ENCODE measurements at regions not wholly inside any gene's neighbourhood (a gene's known extent, or its start where the extent isn't known, plus 50 kb on each side); places are given as distances from the start of the nearest gene placed in this dataset.

DNA sequence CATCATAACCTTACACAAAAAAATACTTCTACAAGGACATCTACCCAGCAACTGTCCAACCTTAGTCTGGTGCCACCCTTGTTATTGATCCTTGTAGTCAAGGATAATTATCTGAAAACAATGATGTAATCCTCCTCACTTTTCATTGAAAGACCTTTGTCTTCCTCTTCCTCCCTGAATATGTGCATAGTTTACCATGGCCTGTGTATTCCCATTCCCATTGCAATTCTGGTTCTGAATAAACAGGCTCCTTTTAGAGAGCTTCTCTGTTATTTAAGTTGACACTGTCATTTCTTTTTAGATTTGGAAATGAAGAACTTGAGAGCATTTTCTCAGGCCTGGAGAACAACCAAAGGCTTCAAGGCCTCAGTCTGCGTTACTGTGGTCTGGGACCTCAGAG lies 53.3 kb upstream of the RNF7 start:
- H3K9me3 ChIP-seq (replicated peaks; ENCODE audit: control insufficient read depth, insufficient read depth, low read depth, low read length) = no peaks in the 10 kb centered on the region
- no peaks in the 10 kb centered on the region; the same call in 1 of the 2 replicates for H4K20me1 ChIP-seq (replicated peaks; ENCODE audit: control insufficient read depth, insufficient read depth, low read length)
- H3K4me3 ChIP-seq = no peak overlapping the region
- H3K36me3 ChIP-seq (ENCODE audit: control insufficient read depth, insufficient read depth, low read length) = no peaks in the 10 kb centered on the region
- FAIRE-seq (no peak), DNase-seq (ENCODE audit: extremely low read depth in 1 of 4, low spot score in 3 of 4) (no peak), ATAC-seq (no peak)
- CTCF ChIA-PET (ENCODE audit: low intra/inter-chr PET ratio) = no interaction called here
- TF ChIP-seq, protein P1, sequence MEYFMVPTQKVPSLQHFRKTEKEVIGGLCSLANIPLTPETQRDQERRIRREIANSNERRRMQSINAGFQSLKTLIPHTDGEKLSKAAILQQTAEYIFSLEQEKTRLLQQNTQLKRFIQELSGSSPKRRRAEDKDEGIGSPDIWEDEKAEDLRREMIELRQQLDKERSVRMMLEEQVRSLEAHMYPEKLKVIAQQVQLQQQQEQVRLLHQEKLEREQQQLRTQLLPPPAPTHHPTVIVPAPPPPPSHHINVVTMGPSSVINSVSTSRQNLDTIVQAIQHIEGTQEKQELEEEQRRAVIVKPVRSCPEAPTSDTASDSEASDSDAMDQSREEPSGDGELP (CRISPR knock-in tag; IDR thresholded peaks at IDR 0.05; ENCODE audit: borderline replicate concordance) = no peak
- no peak for TF ChIP-seq RBM15 (IDR thresholded peaks at IDR 0.05; ENCODE audit: insufficient read depth, low read length)
- TF ChIP-seq ETS2 (tag; IDR thresholded peaks at IDR 0.05; ENCODE audit: borderline replicate concordance, poor library complexity, severe bottlenecking) = no peak
- no peak for TF ChIP-seq CREBBP (IDR thresholded peaks at IDR 0.05; ENCODE audit: low read depth, low read length)
- no peak for TF ChIP-seq PTBP1 (IDR thresholded peaks at IDR 0.05; ENCODE audit: low read depth, low read length)
- no peak for TF ChIP-seq POLR2G (IDR thresholded peaks at IDR 0.05; ENCODE audit: low read depth, low read length)
- TF ChIP-seq ZFP36 (IDR thresholded peaks at IDR 0.05; ENCODE audit: low read depth, low read length, partially characterized antibody) = no peak
- no peak for TF ChIP-seq NFE2 (IDR thresholded peaks at IDR 0.05; ENCODE audit: low read depth)
- no peak for TF ChIP-seq HNRNPUL1 (IDR thresholded peaks at IDR 0.05; ENCODE audit: low read length)
- TF ChIP-seq, protein P2, sequence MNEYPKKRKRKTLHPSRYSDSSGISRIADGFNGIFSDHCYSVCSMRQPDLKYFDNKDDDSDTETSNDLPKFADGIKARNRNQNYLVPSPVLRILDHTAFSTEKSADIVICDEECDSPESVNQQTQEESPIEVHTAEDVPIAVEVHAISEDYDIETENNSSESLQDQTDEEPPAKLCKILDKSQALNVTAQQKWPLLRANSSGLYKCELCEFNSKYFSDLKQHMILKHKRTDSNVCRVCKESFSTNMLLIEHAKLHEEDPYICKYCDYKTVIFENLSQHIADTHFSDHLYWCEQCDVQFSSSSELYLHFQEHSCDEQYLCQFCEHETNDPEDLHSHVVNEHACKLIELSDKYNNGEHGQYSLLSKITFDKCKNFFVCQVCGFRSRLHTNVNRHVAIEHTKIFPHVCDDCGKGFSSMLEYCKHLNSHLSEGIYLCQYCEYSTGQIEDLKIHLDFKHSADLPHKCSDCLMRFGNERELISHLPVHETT (CRISPR knock-in tag; conservative IDR thresholded peaks at IDR 0.05 in 1 of 2, IDR thresholded peaks at IDR 0.05 in 1 of 2) = no peak
- no peak for TF ChIP-seq PCBP1 (IDR thresholded peaks at IDR 0.05; ENCODE audit: low read depth, low read length, poor library complexity, severe bottlenecking)
- TF ChIP-seq LARP7 (IDR thresholded peaks at IDR 0.05) = no peak
- POLR2A ChIA-PET = no interaction called here
- in situ Hi-C loops (cut with MboI) = no loop called here
- no peak overlapping the region for H2AFZ ChIP-seq (ENCODE audit: low read depth, low read length)
- no peaks in the 10 kb centered on the region for H3K79me2 ChIP-seq (ENCODE audit: control insufficient read depth, insufficient read depth, low read length)
- no peak overlapping the region for H3K4me2 ChIP-seq (ENCODE audit: insufficient read depth, low read length)
- no peaks in the 10 kb centered on the region for H3K9me1 ChIP-seq (ENCODE audit: control insufficient read depth, insufficient read depth, low read length)
- 90% methylated on average over 1 of the region's 1 CpG for WGBS (ENCODE audit: insufficient coverage, low coverage, missing lambda C conversion rate)
- no peak overlapping the region for H3K27ac ChIP-seq (ENCODE audit: extremely low read depth, low read depth, low read length)
- intact Hi-C loops (cut with micrococcal nuclease) = no loop called here
- BruUV-seq (replicated peaks) = no TSS peak
- no peaks in the 10 kb centered on the region for H3K27me3 ChIP-seq (ENCODE audit: control insufficient read depth in 2 of 2, insufficient read depth in 2 of 2, low read length in 2 of 2)
- peaks cover 4 to 16% of the 10 kb centered on the region in 2 experiments; a peak in 4 of 5 replicates for H3K4me1 ChIP-seq (replicated peaks in 1 of 2; ENCODE audit: control insufficient read depth in 2 of 2, insufficient read depth in 2 of 2, low read length in 2 of 2)
- H3K9ac ChIP-seq (ENCODE audit: insufficient read depth in 1 of 2, low read depth in 2 of 2, low read length in 2 of 2) = no peak overlapping the region
